Brain microvascular endothelial cell (primary cell): ENCODE measurements at regions not wholly inside any gene's neighbourhood (a gene's known extent, or its start where the extent isn't known, plus 50 kb on each side); places are given as distances from the start of the nearest gene placed in this dataset.

Experiments
- DNase-seq: peaks from one replicate; pipeline ENCODE4 v3.0.0-alpha.2; 2020
- H3K27ac ChIP-seq: fragments of 250-450 bp; sonication (Bioruptor Pico); 2 replicates; pipeline ENCODE4 v1.5.1; 2020; ENCODE audit warnings: mild to moderate bottlenecking, moderate library complexity
- H3K27me3 ChIP-seq: fragments of 250-450 bp; sonication (Bioruptor Pico); replicated peaks from 2 replicates; pipeline ENCODE4 v1.5.1; 2020; ENCODE audit warnings: mild to moderate bottlenecking
- H3K36me3 ChIP-seq: fragments of 250-450 bp; sonication (Bioruptor Pico); replicated peaks from 2 replicates; pipeline ENCODE4 v1.5.1; 2020; ENCODE audit warnings: mild to moderate bottlenecking
- H3K4me3 ChIP-seq: 2 replicates; pipeline ENCODE4 v1.5.1; 2011; ENCODE audit warnings: low read depth, mild to moderate bottlenecking, control low read depth, low read length, moderate library complexity
- in situ Hi-C: cut with HindIII; loops from 2 replicates; pipeline ENCODE4 v1.10.0; 2017; ENCODE audit warnings: low sequenced_read_pairs, low pct_ligation_motif_present
- TF ChIP-seq, protein P1 (sequence below): IDR thresholded peaks from 2 replicates; pipeline ENCODE4 v1.5.1; 2011; ENCODE audit warnings: low read depth, mild to moderate bottlenecking, moderate library complexity, low read length, control low read depth, inconsistent platforms; ENCODE audit errors: missing control alignments

GRCh38 chr1:239185245-239185619 lies 201.1 kb upstream of the CHRM3 start:
- Histone ChIP-seq H3K27ac (no peak overlapping the region), H3K36me3 (no peaks in the 10 kb centered on the region), H3K4me3 (no peak overlapping the region), H3K27me3 (no peaks in the 10 kb centered on the region)
- in situ Hi-C loops: no loop called here
- TF ChIP-seq, protein P1, sequence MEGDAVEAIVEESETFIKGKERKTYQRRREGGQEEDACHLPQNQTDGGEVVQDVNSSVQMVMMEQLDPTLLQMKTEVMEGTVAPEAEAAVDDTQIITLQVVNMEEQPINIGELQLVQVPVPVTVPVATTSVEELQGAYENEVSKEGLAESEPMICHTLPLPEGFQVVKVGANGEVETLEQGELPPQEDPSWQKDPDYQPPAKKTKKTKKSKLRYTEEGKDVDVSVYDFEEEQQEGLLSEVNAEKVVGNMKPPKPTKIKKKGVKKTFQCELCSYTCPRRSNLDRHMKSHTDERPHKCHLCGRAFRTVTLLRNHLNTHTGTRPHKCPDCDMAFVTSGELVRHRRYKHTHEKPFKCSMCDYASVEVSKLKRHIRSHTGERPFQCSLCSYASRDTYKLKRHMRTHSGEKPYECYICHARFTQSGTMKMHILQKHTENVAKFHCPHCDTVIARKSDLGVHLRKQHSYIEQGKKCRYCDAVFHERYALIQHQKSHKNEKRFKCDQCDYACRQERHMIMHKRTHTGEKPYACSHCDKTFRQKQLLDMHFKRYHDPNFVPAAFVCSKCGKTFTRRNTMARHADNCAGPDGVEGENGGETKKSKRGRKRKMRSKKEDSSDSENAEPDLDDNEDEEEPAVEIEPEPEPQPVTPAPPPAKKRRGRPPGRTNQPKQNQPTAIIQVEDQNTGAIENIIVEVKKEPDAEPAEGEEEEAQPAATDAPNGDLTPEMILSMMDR: no peak
- DNase-seq: no peak

- Histone ChIP-seq H3K36me3 (no peaks in the 10 kb centered on the region), H3K27me3 (no peaks in the 10 kb centered on the region), H3K27ac (no peak overlapping the region), H3K4me3 (no peak overlapping the region)
- in situ Hi-C loops: no loop called here
- TF ChIP-seq, protein P1: no peak
- no peak for DNase-seq
Measured at GRCh38 chr1:239184561-239185244, 201.7 kb upstream of the CHRM3 start.

GRCh38 chr1:239178961-239179360 lies 207.4 kb upstream of the CHRM3 start:
- in situ Hi-C loops: no loop called here
- DNase-seq: no peak
- H3K36me3 ChIP-seq: no peaks in the 10 kb centered on the region
- H3K27me3 ChIP-seq: no peaks in the 10 kb centered on the region
- H3K4me3 ChIP-seq: no peak overlapping the region
- no peak overlapping the region for H3K27ac ChIP-seq
- TF ChIP-seq, protein P1: no peak

DNA sequence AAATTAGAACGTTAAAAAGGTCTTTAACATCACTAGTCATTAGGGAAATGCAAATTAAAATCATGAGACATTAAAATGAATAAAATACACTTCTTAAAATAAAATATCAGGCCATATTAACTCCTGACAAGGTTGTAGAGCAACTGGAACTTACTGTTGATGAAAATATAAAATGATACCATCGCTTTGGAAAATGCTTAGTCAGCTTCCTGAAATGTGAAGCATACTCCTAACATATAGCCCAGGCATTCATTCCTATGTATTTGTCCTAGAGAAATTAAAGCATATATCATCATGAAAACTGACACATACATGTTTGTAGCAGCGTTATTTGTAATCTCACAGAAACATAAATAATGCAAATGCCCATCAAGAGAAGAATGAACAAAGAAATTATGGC lies 211.5 kb upstream of the CHRM3 start:
- Histone ChIP-seq H3K4me3 (no peak overlapping the region), H3K36me3 (no peaks in the 10 kb centered on the region), H3K27ac (no peak overlapping the region), H3K27me3 (no peaks in the 10 kb centered on the region)
- DNase-seq: no peak
- in situ Hi-C loops: no loop called here
- TF ChIP-seq, protein P1: no peak

- in situ Hi-C loops: no loop called here
- TF ChIP-seq, protein P1: no peak
- H3K27ac ChIP-seq: no peak overlapping the region
- no peak for DNase-seq
- no peak overlapping the region for H3K4me3 ChIP-seq
- no peaks in the 10 kb centered on the region for H3K36me3 ChIP-seq
- H3K27me3 ChIP-seq: no peaks in the 10 kb centered on the region
Measured at GRCh38 chr1:239170828-239171227, 215.5 kb upstream of the CHRM3 start.

DNA sequence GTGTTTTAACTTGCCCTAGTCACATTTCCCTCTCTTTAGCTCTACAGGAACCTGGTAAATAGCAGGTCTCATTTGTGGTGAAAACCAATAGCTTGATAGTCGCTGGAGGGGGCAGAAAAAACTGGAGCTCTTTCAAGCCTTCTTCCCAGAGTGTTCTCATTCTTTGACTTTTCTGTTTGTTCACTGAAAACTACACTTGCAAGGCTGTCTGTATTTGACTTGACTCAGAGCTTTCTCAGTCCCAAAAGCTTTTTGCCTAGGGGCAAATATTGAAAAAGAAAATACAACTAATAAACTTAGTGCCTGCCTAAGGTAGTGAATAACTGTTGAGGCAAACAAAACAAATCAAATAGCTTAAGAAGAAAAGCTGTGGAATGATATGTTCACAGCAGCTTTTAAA lies 217.1 kb upstream of the CHRM3 start:
- TF ChIP-seq, protein P1: no peak
- Histone ChIP-seq H3K4me3 (no peak overlapping the region), H3K27ac (no peak overlapping the region), H3K36me3 (no peaks in the 10 kb centered on the region), H3K27me3 (no peaks in the 10 kb centered on the region)
- no peak for DNase-seq
- in situ Hi-C loops: no loop called here
